NOMO-1 treated with dmso at 0.1 percent for 144 hours (cell line): ENCODE measurements at regions not wholly inside any gene's neighbourhood (a gene's known extent, or its start where the extent isn't known, plus 50 kb on each side); places are given as distances from the start of the nearest gene placed in this dataset.
A peak's percentile ranks its signal among the peaks of the same experiment; 100 is the strongest.
"Not testable (repeated sequence)": the region's sequence is repeated elsewhere in the genome, so short reads cannot be mapped to it uniquely, and the experiment has no call there.

Experiments used
- DNase-seq: peaks from one replicate; lab custom pipeline; 2025; ENCODE audit not compliant: unreplicated experiment; lab: John Stamatoyannopoulos, UW

DNA sequence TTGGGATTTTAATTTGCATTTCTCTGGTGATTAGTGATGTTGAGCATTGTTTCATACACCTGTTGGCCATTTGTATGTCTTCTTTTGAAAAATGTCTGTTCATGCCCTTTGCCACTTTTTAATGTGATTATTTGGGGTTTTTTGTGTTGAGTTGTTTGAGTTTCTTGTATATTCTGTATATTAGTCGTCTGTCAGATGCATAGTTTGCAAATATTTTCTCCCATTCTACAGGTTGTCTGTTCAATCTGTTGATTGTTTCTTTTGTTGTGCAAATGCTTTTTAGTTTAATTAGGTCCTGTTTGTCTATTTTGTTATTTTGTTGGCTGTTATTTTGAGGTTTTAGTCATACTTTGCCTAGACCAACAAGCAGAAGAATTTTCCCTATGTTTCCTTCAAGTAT is 164.0 kb upstream of the CXADR start:
- no peak for DNase-seq

GRCh38 chr21:17351766-17352165 is 161.1 kb upstream of the CXADR start:
- no peak for DNase-seq

DNA sequence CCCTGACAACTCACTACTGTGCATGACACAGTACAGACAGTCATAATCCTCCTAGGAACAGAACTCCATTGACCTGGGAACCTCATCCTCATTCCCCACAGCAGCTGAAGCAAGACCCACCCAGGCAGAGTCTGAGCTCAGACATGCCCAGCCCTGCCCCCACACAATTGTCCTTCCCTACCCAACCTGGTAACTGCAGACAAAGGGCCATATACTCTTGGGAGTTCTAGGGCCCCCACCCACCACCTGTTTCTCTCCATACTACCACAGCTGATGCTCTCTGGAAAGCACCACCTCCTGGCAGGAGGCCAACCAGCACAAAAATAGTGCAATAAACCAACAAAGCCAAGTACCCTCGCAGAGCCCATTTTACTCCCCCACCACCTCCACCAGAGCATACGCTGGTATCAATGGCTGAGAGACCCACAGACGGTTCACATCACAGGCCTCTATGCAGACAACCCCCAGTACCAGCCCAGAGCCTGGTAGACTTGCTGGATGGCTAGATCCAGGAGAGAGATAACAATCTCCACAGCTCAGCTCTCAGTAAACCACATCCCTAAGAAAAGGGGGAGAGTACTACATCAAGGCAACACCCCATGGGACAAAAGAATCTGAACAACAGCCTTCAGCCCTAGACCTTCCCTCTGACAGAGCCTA is 159.7 kb upstream of the CXADR start:
- DNase-seq: no peak

DNA sequence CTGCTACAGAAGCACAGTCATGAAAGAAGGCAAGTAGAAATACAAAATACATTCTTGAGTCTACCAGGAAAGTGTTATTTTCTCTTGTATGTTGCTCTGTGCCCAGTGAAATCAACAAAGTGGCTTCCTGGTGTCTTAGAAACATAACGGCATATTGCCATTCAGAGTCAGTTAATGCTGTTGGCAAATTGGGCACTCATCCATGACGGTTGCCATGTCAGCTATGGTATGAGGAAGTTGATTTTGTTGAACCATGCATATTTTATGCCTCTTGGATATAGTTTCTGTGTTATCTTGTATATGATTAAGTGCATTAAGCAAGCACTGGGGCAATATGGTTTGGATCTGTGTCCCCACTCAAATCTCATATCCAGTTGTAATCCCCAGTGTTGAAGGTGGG is 153.1 kb upstream of the CXADR start:
- no peak for DNase-seq

GRCh38 chr21:17368748-17369363 is 144.0 kb upstream of the CXADR start:
- no peak for DNase-seq

- no peak for DNase-seq
These were observed 142.6 kb upstream of the CXADR start for GRCh38 chr21:17370263-17370662.

GRCh38 chr21:17370916-17371315 is 141.9 kb upstream of the CXADR start:
- no peak for DNase-seq

- DNase-seq: no peak
These were observed 141.4 kb upstream of the CXADR start for GRCh38 chr21:17371450-17371849.

DNA sequence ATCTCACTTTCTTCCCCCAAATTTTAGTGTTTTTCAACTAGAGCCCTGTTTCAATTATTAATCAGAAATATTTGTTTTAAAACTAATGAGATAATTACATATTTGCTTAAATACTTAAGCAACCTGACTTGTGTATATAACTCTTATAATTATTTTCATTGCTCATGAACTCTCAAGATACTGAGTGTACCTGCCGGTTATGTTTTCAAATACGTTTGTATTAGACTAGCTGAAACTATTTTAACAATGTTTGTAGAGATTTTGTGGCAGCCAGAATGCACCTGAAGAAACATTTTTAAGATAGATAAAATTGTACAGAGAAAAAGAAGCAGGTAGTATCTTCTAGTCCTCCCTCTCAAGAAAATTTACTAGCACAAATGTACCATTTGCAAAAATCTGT is 140.6 kb upstream of the CXADR start:
- no peak for DNase-seq

- DNase-seq: no peak
These were observed 126.3 kb upstream of the CXADR start for GRCh38 chr21:17386498-17386897.

- peak; percentile 40 for DNase-seq
These were observed 125.7 kb upstream of the CXADR start for GRCh38 chr21:17387030-17387617.

DNA sequence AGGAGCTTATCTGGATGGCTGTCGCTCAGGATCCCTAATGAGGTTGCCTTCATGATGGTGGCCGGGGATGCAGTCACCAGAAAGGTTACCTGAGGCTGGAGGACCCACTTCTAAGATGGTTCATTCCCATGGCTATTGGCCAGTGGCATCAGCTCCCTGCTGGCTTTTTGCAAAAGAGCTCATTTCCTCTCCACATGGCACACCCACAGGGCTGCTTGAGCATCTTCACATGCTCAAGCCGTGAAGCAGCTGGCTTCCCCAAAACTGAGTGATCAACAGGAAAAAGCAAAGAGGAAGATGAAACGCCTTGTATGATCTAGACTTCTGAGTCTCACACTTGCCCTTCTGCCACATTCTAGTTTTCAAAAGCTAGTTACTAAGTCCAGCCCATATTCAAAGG is 124.6 kb upstream of the CXADR start:
- no peak for DNase-seq

GRCh38 chr21:17389311-17389710 is 123.5 kb upstream of the CXADR start:
- DNase-seq: no peak

GRCh38 chr21:17390569-17390968 is 122.3 kb upstream of the CXADR start:
- no peak for DNase-seq

- DNase-seq: no peak
These were observed 121.0 kb upstream of the CXADR start for GRCh38 chr21:17391811-17392340.

- DNase-seq: no peak
These were observed 119.4 kb upstream of the CXADR start for GRCh38 chr21:17393413-17393812.

- DNase-seq: no peak
These were observed 115.9 kb upstream of the CXADR start for GRCh38 chr21:17396948-17397347.

DNA sequence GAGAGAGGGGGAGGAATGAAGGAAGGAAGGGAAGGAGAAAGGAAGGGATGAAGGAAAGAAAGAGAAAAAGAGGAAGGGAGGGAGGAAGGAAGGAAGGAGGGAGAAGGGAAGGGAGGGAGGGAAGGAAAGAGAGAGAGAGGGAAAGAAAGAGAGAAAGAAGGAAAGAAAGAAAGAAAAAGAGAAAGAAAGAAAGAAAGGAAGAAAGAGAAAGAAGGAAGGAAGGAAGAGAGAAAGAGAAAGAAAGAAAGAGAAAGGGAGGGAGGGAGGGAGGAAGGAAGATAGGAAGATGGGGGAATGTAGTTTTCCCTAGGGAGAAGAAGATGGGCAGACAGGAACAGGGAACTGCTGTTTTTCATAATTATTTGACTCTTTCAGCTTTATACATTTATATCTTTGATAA is 115.1 kb upstream of the CXADR start:
- no peak for DNase-seq

DNA sequence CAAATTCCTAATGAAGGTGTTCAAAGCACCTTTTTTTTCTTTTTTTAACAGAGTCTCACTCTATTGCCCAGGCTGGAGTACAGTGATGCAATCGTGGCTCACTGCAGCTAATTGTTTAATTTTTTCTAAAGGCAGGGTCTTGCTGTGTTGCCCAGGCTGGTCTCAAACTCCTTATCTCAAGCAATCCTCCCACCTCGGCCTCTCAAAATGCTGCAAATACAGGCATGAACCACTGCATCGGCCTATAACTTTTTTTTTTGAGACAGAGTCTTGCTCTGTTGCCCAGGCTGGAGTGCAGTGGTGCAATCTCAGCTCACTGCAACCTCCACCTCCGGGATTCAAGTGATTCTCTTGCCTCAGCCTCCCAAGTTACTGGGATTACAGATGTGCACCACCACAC is 113.9 kb upstream of the CXADR start:
- not testable (repeated sequence) for DNase-seq

- no peak for DNase-seq
These were observed 109.9 kb upstream of the CXADR start for GRCh38 chr21:17402937-17403336.

- DNase-seq: no peak
These were observed 106.6 kb upstream of the CXADR start for GRCh38 chr21:17406202-17406601.

DNA sequence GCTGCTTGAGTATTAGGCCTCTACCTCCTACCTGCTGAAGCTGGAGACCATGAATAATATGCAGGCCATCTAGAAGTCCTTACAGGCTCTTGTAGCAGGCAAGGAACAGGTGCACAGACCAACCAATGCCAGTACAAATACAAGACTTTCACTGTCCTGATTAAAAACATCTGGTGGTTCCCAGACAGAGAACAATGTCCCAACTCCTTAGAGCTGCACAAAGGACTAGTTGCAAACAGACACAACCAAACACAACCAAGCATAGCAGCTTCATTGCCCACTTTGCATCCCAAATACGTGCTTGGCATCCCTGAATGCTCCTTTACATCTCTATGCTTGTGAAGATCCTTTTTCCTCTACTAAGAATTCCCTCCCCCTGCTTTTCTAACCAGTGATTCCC is 98.1 kb upstream of the CXADR start:
- no peak for DNase-seq
